HuH-7.5 (cell line): ENCODE measurements at regions not wholly inside any gene's neighbourhood (a gene's known extent, or its start where the extent isn't known, plus 50 kb on each side); places are given as distances from the start of the nearest gene placed in this dataset.

ENCODE experiments used
- DNase-seq: peaks from one replicate; pipeline ENCODE4 v3.0.0; 2011; ENCODE audit warnings: low spot score

GRCh38 chr10:45198486-45199204 lies 116.8 kb downstream of the OR13A1 start:
- DNase-seq = no peak

GRCh38 chr10:45199205-45199740 lies 116.1 kb downstream of the OR13A1 start:
- DNase-seq = no peak

- no peak for DNase-seq
Measured at GRCh38 chr10:45201271-45201670, 114.1 kb downstream of the OR13A1 start.

- DNase-seq = no peak
Measured at GRCh38 chr10:45202242-45202641, 113.2 kb downstream of the OR13A1 start.

- DNase-seq = no peak
Measured at GRCh38 chr10:45204954-45205775, 110.2 kb downstream of the OR13A1 start.

- DNase-seq = no peak
Measured at GRCh38 chr10:45209888-45210287, 105.5 kb downstream of the OR13A1 start.

GRCh38 chr10:45211576-45211975 lies 103.8 kb downstream of the OR13A1 start:
- DNase-seq = no peak

GRCh38 chr10:45219416-45219815 lies 96.0 kb downstream of the OR13A1 start:
- no peak for DNase-seq

GRCh38 chr10:45220931-45221330 lies 94.5 kb downstream of the OR13A1 start:
- no peak for DNase-seq

GRCh38 chr10:45224219-45224841 lies 91.1 kb downstream of the OR13A1 start:
- DNase-seq = no peak

GRCh38 chr10:45227042-45227441 lies 88.4 kb downstream of the OR13A1 start:
- DNase-seq = no peak

- no peak for DNase-seq
Measured at GRCh38 chr10:45227456-45227855, 88.0 kb downstream of the OR13A1 start.

- no peak for DNase-seq
Measured at GRCh38 chr10:45229823-45230222, 85.6 kb downstream of the OR13A1 start.

- DNase-seq = peak; percentile 13
Measured at GRCh38 chr10:45235260-45235769, 80.1 kb downstream of the OR13A1 start.

- DNase-seq = no peak
Measured at GRCh38 chr10:45235798-45236220, 79.6 kb downstream of the OR13A1 start.

GRCh38 chr10:45238896-45239295 lies 76.5 kb downstream of the OR13A1 start:
- DNase-seq = no peak

- no peak for DNase-seq
Measured at GRCh38 chr10:45239642-45240041, 75.8 kb downstream of the OR13A1 start.

GRCh38 chr10:45241865-45242520 lies 73.4 kb downstream of the OR13A1 start:
- DNase-seq = no peak

GRCh38 chr10:45243261-45243660 lies 72.1 kb downstream of the OR13A1 start:
- no peak for DNase-seq

GRCh38 chr10:45246522-45246921 lies 68.9 kb downstream of the OR13A1 start:
- no peak for DNase-seq

- DNase-seq = peak; percentile 14
Measured at GRCh38 chr10:45249978-45250693, 65.3 kb downstream of the OR13A1 start.
